CD14-positive monocyte (primary cell): ENCODE measurements at regions not wholly inside any gene's neighbourhood (a gene's known extent, or its start where the extent isn't known, plus 50 kb on each side); places are given as distances from the start of the nearest gene placed in this dataset.

Experiments
- DNase-seq, 3 donors: peaks; one replicate each; pipeline ENCODE4 v3.0.0-alpha.2; 2011 to 2022
- H2AFZ ChIP-seq: 2 replicates; pipeline ENCODE4 v1.6.0; 2012; ENCODE audit warnings: mild to moderate bottlenecking, low read depth, low read length, inconsistent platforms; ENCODE audit not compliant: insufficient read depth, poor library complexity, severe bottlenecking
- H3K27ac ChIP-seq, 2 donors: 1 replicate in 1 of 2; 2 replicates in 1 of 2; pipeline ENCODE4 v1.5.1; 2012 to 2013; ENCODE audit warnings: low read length in 2 of 2, control low read depth in 1 of 2, inconsistent platforms in 1 of 2, low read depth in 1 of 2, mild to moderate bottlenecking in 1 of 2
- H3K27me3 ChIP-seq, 2 donors: one replicate each; pipeline versions ENCODE4 v1.6.0 to v1.6.1; 2011 to 2013; ENCODE audit warnings: low read length in 2 of 2; ENCODE audit not compliant: control insufficient read depth in 2 of 2, insufficient read depth in 2 of 2
- H3K36me3 ChIP-seq, 2 donors: replicated peaks in 1 of 2; 1 replicate in 1 of 2; 2 replicates in 1 of 2; pipeline versions ENCODE4 v1.5.1 to v1.6.1; 2012 to 2013; ENCODE audit warnings: low read length in 2 of 2, control low read depth in 1 of 2, inconsistent platforms in 1 of 2, mild to moderate bottlenecking in 1 of 2; ENCODE audit not compliant: insufficient read depth in 2 of 2, control insufficient read depth in 1 of 2
- H3K4me1 ChIP-seq, 2 donors: 1 replicate in 1 of 2; 2 replicates in 1 of 2; pipeline versions ENCODE4 v1.5.1 to v1.6.1; 2012 to 2013; ENCODE audit warnings: low read length in 2 of 2, control low read depth in 1 of 2, inconsistent platforms in 1 of 2, mild to moderate bottlenecking in 1 of 2, moderate library complexity in 1 of 2; ENCODE audit not compliant: insufficient read depth in 2 of 2, control insufficient read depth in 1 of 2
- H3K4me2 ChIP-seq: replicated peaks from 2 replicates; pipeline ENCODE3; 2012; ENCODE audit warnings: low read length, moderate library complexity, mild to moderate bottlenecking; ENCODE audit not compliant: poor library complexity, severe bottlenecking; ENCODE audit errors: extremely low read depth
- H3K4me3 ChIP-seq, 3 experiments: fragments of 200-600 bp in 1 of 3; sonication (generic) in 1 of 3; replicated peaks in 1 of 3; 1 replicate in 2 of 3; 2 replicates in 1 of 3; pipeline ENCODE4 v1.5.1; 2011 to 2013; ENCODE audit warnings: low read length in 3 of 3, mild to moderate bottlenecking in 3 of 3, control low read depth in 2 of 3, low read depth in 2 of 3, inconsistent platforms in 1 of 3, moderate library complexity in 1 of 3
- H3K79me2 ChIP-seq: 2 replicates; pipeline ENCODE4 v1.6.0; 2012; ENCODE audit warnings: mild to moderate bottlenecking, control low read depth, inconsistent platforms, low read length, moderate library complexity; ENCODE audit not compliant: insufficient read depth
- H3K9ac ChIP-seq: 2 replicates; pipeline ENCODE4 v1.6.0; 2017; ENCODE audit warnings: low read length, mild to moderate bottlenecking; ENCODE audit not compliant: insufficient read depth, poor library complexity, severe bottlenecking
- H3K9me3 ChIP-seq, 2 donors: replicated peaks in 1 of 2; 1 replicate in 1 of 2; 2 replicates in 1 of 2; pipeline versions ENCODE4 v1.5.1 to v1.6.1; 2012 to 2013; ENCODE audit warnings: low read length in 2 of 2, control low read depth in 1 of 2; ENCODE audit not compliant: control insufficient read depth in 1 of 2, insufficient read depth in 1 of 2
- H4K20me1 ChIP-seq: 2 replicates; pipeline ENCODE4 v1.6.0; 2012; ENCODE audit warnings: mild to moderate bottlenecking, low read length, control low read depth, moderate library complexity; ENCODE audit not compliant: insufficient read depth
- H3K27ac Mint-ChIP-seq, 7 donors: one replicate each; pipeline ENCODE4 v1.8.0; 2020; ENCODE audit warnings: mild to moderate bottlenecking in 7 of 7, mixed read lengths in 7 of 7, moderate library complexity in 6 of 7, inconsistent platforms in 2 of 7
- H3K27me3 Mint-ChIP-seq, 3 donors: one replicate each; pipeline ENCODE4 v1.8.0; 2021 to 2022; ENCODE audit warnings: low read depth in 3 of 3, mild to moderate bottlenecking in 3 of 3, mixed read lengths in 3 of 3, moderate library complexity in 3 of 3, inconsistent platforms in 1 of 3
- H3K36me3 Mint-ChIP-seq, 2 donors: one replicate each; pipeline ENCODE4 v1.8.0; 2020; ENCODE audit warnings: mixed read lengths in 2 of 2, inconsistent platforms in 1 of 2, mild to moderate bottlenecking in 1 of 2
- H3K4me1 Mint-ChIP-seq: one replicate; pipeline ENCODE4 v1.8.0; 2020; ENCODE audit warnings: mild to moderate bottlenecking, mixed read lengths
- H3K4me3 Mint-ChIP-seq, 2 donors: one replicate each; pipeline ENCODE4 v1.8.0; 2020; ENCODE audit warnings: mild to moderate bottlenecking in 2 of 2, mixed read lengths in 2 of 2, moderate library complexity in 1 of 2
- H3K9me3 Mint-ChIP-seq, 7 donors: one replicate each; pipeline ENCODE4 v1.8.0; 2020 to 2022; ENCODE audit warnings: mixed read lengths in 7 of 7, mild to moderate bottlenecking in 6 of 7, moderate library complexity in 6 of 7, inconsistent platforms in 2 of 7
- WGBS: methylation state at CpG from one replicate; pipeline ENCODE4 v1.1.5; 2013; ENCODE audit warnings: missing lambda C conversion rate; ENCODE audit not compliant: insufficient coverage; 5-methylcytosine and 5-hydroxymethylcytosine counted together
- intact Hi-C, 2 donors: fragments of 100-400 bp; cut with micrococcal nuclease; formaldehyde crosslinking; loops; one replicate each; pipeline versions ENCODE4 v1.15.0 to v1.15.1; 2023
- TF ChIP-seq, protein P1 (sequence below): fragments of 200-600 bp; IDR thresholded peaks from one replicate; pipeline ENCODE4 v1.8.0; 2022; ENCODE audit warnings: antibody characterized with exemption, mild to moderate bottlenecking

DNA sequence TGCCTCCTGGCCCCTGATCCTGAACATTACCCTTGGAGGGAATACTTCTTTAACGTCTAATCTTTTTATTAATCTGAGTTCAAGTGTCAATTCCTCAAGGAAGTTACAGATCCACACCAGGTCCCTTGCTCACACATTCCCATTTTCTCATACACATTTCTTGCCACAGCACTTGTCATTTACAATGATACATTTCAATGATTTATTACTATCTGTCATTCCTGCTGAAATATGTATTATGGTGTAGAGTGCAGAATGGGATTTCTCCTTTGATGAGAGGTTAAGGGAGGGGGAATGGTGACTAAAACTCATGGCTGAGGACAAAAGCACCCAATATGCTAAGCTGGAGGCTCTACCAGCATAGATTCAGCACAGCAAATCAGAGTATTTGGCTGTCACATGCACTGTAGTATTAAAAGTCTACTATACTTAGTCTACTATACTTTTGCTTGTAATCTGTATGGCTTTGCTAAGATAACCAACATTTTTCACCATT lies 982.5 kb downstream of the TTLL7 start:
- Mint-ChIP-seq H3K27me3 (no peaks in the 10 kb centered on the region), H3K4me3 (no peak overlapping the region), H3K9me3 (peaks cover 0 to 9% (median 6%) of the 10 kb centered on the region in 7 donors), H3K36me3 (no peaks in the 10 kb centered on the region), H3K27ac (no peak overlapping the region), H3K4me1 (no peaks in the 10 kb centered on the region)
- H4K20me1 ChIP-seq, result no peaks in the 10 kb centered on the region
- no peaks in the 10 kb centered on the region for H3K27me3 ChIP-seq
- no peak overlapping the region for H3K9ac ChIP-seq
- H3K36me3 ChIP-seq, result no peaks in the 10 kb centered on the region
- no peak overlapping the region for H2AFZ ChIP-seq
- intact Hi-C loops, result no loop called here
- H3K9me3 ChIP-seq, result peaks cover 2 to 5% of the 10 kb centered on the region in 2 donors
- H3K79me2 ChIP-seq, result no peaks in the 10 kb centered on the region
- TF ChIP-seq, protein P1, sequence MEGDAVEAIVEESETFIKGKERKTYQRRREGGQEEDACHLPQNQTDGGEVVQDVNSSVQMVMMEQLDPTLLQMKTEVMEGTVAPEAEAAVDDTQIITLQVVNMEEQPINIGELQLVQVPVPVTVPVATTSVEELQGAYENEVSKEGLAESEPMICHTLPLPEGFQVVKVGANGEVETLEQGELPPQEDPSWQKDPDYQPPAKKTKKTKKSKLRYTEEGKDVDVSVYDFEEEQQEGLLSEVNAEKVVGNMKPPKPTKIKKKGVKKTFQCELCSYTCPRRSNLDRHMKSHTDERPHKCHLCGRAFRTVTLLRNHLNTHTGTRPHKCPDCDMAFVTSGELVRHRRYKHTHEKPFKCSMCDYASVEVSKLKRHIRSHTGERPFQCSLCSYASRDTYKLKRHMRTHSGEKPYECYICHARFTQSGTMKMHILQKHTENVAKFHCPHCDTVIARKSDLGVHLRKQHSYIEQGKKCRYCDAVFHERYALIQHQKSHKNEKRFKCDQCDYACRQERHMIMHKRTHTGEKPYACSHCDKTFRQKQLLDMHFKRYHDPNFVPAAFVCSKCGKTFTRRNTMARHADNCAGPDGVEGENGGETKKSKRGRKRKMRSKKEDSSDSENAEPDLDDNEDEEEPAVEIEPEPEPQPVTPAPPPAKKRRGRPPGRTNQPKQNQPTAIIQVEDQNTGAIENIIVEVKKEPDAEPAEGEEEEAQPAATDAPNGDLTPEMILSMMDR, result no peak
- no peak for DNase-seq
- H3K4me1 ChIP-seq, result no peaks in the 10 kb centered on the region
- 78% methylated on average over 1 of the region's 1 CpG for WGBS
- no peak overlapping the region for H3K27ac ChIP-seq
- H3K4me3 ChIP-seq, result no peak overlapping the region
- no peak overlapping the region for H3K4me2 ChIP-seq

DNA sequence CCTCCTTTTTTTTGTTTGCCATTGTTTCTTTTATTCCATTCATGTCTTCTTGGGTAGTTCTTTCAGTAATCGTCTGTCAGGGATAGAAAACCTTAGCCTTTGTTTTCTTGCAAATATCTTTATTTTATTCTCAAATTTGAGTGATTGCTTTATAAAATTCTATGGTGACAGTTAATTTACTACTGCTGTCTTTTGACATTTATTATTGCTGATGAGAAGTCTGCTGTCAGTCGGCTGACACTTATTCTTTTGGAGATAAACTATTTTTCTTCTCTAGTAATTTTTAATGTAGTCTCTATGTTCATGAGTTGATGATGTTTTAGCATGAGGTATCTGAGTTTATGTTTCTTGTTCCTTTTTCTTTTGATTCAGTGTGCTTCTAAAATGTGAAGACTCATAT lies 983.8 kb downstream of the TTLL7 start:
- no peak overlapping the region for H3K27ac Mint-ChIP-seq
- Histone ChIP-seq H4K20me1 (no peaks in the 10 kb centered on the region), H3K27me3 (no peaks in the 10 kb centered on the region), H3K36me3 (no peaks in the 10 kb centered on the region), H3K9ac (no peak overlapping the region), H3K4me3 (no peak overlapping the region), H3K9me3 (peaks cover 2 to 5% of the 10 kb centered on the region in 2 donors), H3K27ac (no peak overlapping the region), H3K4me1 (no peaks in the 10 kb centered on the region), H3K79me2 (no peaks in the 10 kb centered on the region), H3K4me2 (no peak overlapping the region), H2AFZ (no peak overlapping the region)
- WGBS, result no CpG with 5 or more reads among the region's 2 CpGs
- intact Hi-C loops, result no loop called here
- no peaks in the 10 kb centered on the region for H3K27me3 Mint-ChIP-seq
- TF ChIP-seq, protein P1, result no peak
- no peak for DNase-seq
- H3K36me3 Mint-ChIP-seq, result no peaks in the 10 kb centered on the region
- no peak overlapping the region for H3K4me3 Mint-ChIP-seq
- no peaks in the 10 kb centered on the region for H3K4me1 Mint-ChIP-seq
- peaks cover 0 to 9% (median 4%) of the 10 kb centered on the region in 7 donors for H3K9me3 Mint-ChIP-seq
